Stimulated activated memory B cell treated with anti-CD40 and anti-IgM and Interleukin-4, amounts not matched to agents 10 μg/mL and 1 μg/mL and 100 μg/mL, for 72 hours (primary cell): ENCODE measurements at regions not wholly inside any gene's neighbourhood (a gene's known extent, or its start where the extent isn't known, plus 50 kb on each side); places are given as distances from the start of the nearest gene placed in this dataset.

Experiments
- ATAC-seq: fragments of 150-1000 bp; cut with Tn5 transposase; 2 replicates; pipeline ENCODE4 v1.10.0; 2021
- H3K27ac Mint-ChIP-seq: one replicate; pipeline ENCODE4 v1.8.0; 2022; ENCODE audit warnings: mild to moderate bottlenecking, mixed read lengths
- H3K27me3 Mint-ChIP-seq: one replicate; pipeline ENCODE4 v1.8.0; 2022; ENCODE audit warnings: mixed read lengths
- H3K36me3 Mint-ChIP-seq: one replicate; pipeline ENCODE4 v1.8.0; 2022; ENCODE audit warnings: mixed read lengths
- H3K4me1 Mint-ChIP-seq: one replicate; pipeline ENCODE4 v1.8.0; 2022; ENCODE audit warnings: mixed read lengths
- H3K4me3 Mint-ChIP-seq: one replicate; pipeline ENCODE4 v1.8.0; 2022; ENCODE audit warnings: mild to moderate bottlenecking, moderate library complexity, mixed read lengths
- H3K9me3 Mint-ChIP-seq: one replicate; pipeline ENCODE4 v1.8.0; 2022; ENCODE audit warnings: mixed read lengths

DNA sequence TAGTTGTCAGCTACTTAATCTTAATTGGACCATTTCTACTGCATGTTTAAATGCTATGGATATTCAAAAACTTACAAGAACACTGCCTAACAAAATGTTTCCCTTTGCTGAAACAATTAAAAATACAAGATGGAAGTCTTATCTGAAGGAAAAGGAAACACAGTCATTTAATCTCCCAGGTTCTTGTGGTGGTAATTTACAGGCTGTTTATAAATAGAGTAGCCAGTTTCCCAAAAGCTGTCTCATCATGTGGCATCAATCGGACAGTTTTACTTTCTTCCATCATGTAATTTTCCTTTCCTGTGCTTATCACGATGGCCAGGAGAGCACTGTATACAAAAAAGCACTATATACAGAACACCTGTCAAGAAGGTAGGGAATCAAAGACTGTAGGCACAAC lies 368.1 kb downstream of the ZEB2 start:
- Mint-ChIP-seq H3K27me3 (no peaks in the 10 kb centered on the region), H3K4me1 (no peaks in the 10 kb centered on the region), H3K4me3 (no peak overlapping the region), H3K36me3 (peaks cover 6% of the 10 kb centered on the region), H3K27ac (no peak overlapping the region), H3K9me3 (no peaks in the 10 kb centered on the region)
- no peak for ATAC-seq

DNA sequence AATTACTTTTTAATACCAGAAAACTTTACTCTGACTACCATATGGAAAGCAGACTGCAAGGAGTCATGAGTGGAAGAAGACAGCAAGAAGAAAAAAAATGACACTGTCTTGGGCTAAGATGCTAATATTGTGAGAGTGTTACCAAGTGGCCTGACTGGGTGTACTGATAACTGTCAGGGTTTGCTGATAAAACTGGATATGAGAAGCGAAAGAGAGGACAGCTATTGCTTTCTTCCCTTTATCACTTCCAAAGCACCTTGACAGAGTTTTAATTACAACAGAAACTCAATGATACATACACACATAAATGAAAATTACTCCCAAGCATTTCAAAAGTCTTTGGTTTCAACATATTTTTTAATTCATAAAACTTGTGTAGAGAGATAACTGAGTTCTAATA lies 368.5 kb downstream of the ZEB2 start:
- Mint-ChIP-seq H3K9me3 (no peaks in the 10 kb centered on the region), H3K4me3 (no peak overlapping the region), H3K4me1 (no peaks in the 10 kb centered on the region), H3K27me3 (no peaks in the 10 kb centered on the region), H3K27ac (no peak overlapping the region), H3K36me3 (peaks cover 6% of the 10 kb centered on the region)
- ATAC-seq, result no peak

DNA sequence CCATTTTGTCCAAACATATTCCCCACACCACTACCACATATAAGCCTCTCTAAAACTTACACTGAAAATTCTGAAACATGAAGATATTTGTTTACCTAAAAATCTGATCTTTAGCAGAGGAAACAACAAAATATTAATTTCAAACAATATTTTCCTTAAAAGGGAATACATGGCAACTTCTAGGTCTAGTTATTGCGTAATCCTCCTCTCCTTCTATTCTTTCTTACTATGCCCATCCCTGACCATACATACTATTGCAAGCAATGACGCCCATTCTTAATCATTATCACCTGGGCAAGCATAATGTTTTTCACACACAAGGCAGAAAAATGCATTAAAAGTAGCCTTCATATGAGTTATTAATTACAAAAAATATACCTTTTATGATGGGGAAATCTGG lies 372.6 kb downstream of the ZEB2 start:
- Mint-ChIP-seq H3K4me1 (peaks cover 8% of the 10 kb centered on the region), H3K27ac (no peak overlapping the region), H3K36me3 (peaks cover 6% of the 10 kb centered on the region), H3K9me3 (no peaks in the 10 kb centered on the region), H3K4me3 (no peak overlapping the region), H3K27me3 (no peaks in the 10 kb centered on the region)
- no peak for ATAC-seq

DNA sequence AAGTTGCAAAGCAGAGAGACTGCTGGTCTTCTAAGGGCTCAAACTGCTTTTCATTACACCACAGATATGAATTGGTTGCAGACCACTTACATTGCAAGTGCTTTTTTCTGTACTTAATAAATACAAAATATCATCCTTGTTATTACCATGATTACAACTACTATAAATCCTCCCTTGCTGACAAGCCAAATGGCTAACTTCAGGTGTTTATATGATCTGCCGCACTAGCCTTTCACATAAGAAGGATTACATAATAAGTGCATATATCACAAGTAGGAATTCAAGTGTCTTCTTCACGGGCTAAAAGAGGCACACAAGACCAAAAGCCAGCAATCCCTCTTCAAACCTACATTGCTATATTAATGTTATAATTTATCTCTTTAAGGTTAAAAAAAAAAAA lies 373.0 kb downstream of the ZEB2 start:
- ATAC-seq, result no peak
- H3K4me3 Mint-ChIP-seq, result no peak overlapping the region
- H3K27ac Mint-ChIP-seq, result no peak overlapping the region
- H3K36me3 Mint-ChIP-seq, result peaks cover 6% of the 10 kb centered on the region
- peaks cover 8% of the 10 kb centered on the region for H3K4me1 Mint-ChIP-seq
- no peaks in the 10 kb centered on the region for H3K27me3 Mint-ChIP-seq
- H3K9me3 Mint-ChIP-seq, result no peaks in the 10 kb centered on the region

DNA sequence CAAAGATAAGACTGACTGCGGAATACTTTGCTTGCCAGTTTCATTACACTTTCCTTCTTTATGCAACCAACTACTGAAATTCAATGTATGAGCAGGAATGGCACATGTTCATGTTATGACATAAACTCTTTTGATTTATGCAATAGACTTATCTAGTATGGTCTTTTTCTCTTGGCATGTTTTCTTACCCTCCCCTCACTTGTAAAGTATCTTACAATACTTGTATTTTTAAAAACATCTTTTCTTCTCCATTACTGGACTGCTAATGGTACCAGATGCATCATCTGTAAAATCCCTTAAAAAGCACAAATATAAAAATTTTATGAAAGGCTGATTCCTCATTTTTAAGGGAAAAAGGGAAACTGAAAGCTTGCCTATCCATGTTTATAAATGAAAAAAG lies 373.8 kb downstream of the ZEB2 start:
- Mint-ChIP-seq H3K27ac (no peak overlapping the region), H3K27me3 (no peaks in the 10 kb centered on the region), H3K4me3 (no peak overlapping the region), H3K9me3 (no peaks in the 10 kb centered on the region), H3K4me1 (peaks cover 8% of the 10 kb centered on the region), H3K36me3 (peaks cover 12% of the 10 kb centered on the region)
- no peak for ATAC-seq

DNA sequence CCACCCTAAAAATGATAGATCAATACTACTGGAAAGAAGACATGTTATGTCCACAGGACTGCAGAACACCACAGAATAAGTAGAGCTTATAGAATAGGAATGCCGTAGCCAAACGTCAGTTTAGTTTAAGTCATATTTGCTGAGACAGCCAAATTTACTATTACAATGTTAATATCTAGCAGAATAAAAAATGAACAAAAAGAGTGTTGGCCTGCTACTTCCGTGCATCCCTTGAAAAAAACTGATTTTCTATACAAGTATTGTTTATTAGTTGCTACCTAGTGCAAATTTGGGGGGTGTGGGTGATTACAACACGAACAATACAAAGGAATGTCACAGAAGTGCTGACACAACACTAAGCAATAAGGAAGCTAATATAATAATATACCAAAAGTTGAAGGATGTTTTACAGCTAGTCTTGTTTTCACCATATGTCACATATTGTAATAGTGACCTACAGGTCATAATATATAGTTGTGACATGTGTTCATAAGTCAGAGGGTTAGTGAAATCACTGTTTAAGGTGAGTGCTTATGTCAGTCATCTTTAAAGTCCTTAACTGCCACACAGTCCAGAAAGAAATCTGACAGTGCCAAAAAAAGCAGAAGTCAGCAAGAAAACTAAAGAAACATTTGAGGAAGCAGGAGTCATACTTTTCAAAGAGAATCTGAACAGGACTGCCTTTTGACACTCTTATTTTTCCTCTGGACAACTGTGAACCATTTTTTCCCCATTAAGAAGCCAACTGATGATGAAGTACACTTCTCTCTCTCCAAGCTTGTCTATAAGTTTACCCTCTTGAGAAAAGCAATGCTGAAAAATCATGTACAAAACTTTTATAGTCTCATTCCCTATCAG lies 376.4 kb downstream of the ZEB2 start:
- Mint-ChIP-seq H3K9me3 (no peaks in the 10 kb centered on the region), H3K4me1 (peaks cover 12% of the 10 kb centered on the region), H3K4me3 (no peak overlapping the region), H3K36me3 (peaks cover 10% of the 10 kb centered on the region), H3K27me3 (no peaks in the 10 kb centered on the region), H3K27ac (no peak overlapping the region)
- peak; percentile 51 for ATAC-seq

DNA sequence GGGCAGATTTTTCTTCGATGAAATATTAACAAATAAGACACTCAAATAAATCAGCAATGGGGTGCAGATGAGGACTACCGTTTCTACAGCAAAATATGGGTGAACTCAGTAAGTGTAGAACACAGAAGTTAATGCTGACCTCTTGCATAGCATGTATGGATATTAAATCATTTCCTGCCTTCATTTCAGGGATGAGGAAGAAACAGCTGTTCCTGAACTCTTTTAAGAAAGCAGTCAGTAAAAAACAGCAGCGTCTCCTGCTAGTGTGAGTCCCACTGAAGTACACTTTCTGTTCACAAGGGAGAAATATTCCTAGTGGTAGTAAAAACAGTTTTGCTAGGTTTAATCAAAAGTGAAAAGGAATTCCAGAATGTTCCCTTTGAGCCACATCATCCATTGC lies 379.0 kb downstream of the ZEB2 start:
- H3K4me3 Mint-ChIP-seq, result no peak overlapping the region

DNA sequence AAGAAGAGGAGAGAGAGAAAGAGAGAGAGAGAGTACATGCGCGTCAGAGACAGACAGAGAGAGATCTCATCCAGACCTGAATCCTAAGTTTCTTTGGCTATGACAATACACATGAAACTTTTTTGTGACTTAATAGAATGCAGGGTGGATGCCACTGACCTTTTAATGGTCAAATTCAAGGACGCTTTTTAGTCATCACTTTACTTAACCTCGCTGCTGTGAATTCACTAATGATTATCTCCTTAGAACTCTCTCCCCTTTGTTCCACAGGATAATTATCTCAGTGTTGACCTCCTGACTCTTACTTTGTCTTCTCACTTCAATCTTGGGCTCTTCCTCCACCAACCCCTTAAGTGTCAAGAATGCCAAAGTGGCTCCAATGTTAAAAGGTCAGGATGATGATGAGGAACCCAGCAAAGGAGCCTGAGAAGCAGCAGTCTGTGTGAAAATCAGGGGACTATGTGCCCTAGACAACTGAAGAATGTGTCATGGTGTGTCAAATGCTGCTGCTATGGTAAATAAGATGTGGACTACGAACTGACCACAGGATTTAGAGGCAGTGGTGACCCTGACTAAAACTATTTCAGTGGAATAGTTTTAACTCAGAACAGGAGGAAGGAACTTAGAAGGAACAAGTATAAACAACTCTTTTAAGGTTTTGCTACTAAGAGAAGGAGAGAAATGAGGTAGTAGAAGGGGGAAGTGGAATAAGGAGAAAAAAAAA lies 382.1 kb downstream of the ZEB2 start:
- no peaks in the 10 kb centered on the region for H3K9me3 Mint-ChIP-seq
- no peak overlapping the region for H3K4me3 Mint-ChIP-seq
- H3K27ac Mint-ChIP-seq, result peak overlapping the region; percentile 38
- peaks cover 17% of the 10 kb centered on the region for H3K4me1 Mint-ChIP-seq
- peaks cover 42% of the 10 kb centered on the region for H3K36me3 Mint-ChIP-seq
- peak; percentile 66 for ATAC-seq
- H3K27me3 Mint-ChIP-seq, result no peaks in the 10 kb centered on the region

More for the DNA sequence above, 379.0 kb downstream of the ZEB2 start:
- H3K27me3 Mint-ChIP-seq, result no peaks in the 10 kb centered on the region
- no peak overlapping the region for H3K27ac Mint-ChIP-seq
- peaks cover 35% of the 10 kb centered on the region for H3K36me3 Mint-ChIP-seq
- H3K4me1 Mint-ChIP-seq, result peaks cover 25% of the 10 kb centered on the region
- ATAC-seq, result no peak
- no peaks in the 10 kb centered on the region for H3K9me3 Mint-ChIP-seq

DNA sequence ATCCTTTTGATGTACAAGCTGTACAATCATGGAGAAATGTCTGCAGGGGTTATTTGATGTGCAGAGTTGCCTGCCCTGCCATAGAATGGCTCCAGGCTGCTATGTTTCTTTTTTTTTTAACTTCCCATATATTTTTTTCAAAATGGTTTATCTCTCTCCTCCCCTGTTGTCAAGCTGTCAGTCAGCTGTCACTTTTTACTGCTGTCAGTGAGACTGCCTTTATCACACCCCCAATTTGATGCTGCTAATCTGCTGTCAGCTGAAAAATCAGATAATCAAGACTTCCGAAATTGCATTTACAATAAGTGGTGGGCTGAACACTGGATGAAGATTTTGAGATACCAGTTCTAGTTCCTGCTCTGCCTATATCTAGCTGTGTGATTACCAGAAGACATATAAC lies 382.6 kb downstream of the ZEB2 start:
- peak overlapping the region; percentile 38 for H3K27ac Mint-ChIP-seq
- H3K36me3 Mint-ChIP-seq, result peaks cover 42% of the 10 kb centered on the region
- H3K4me3 Mint-ChIP-seq, result no peak overlapping the region
- H3K27me3 Mint-ChIP-seq, result no peaks in the 10 kb centered on the region
- no peak for ATAC-seq
- peaks cover 17% of the 10 kb centered on the region for H3K4me1 Mint-ChIP-seq
- no peaks in the 10 kb centered on the region for H3K9me3 Mint-ChIP-seq

DNA sequence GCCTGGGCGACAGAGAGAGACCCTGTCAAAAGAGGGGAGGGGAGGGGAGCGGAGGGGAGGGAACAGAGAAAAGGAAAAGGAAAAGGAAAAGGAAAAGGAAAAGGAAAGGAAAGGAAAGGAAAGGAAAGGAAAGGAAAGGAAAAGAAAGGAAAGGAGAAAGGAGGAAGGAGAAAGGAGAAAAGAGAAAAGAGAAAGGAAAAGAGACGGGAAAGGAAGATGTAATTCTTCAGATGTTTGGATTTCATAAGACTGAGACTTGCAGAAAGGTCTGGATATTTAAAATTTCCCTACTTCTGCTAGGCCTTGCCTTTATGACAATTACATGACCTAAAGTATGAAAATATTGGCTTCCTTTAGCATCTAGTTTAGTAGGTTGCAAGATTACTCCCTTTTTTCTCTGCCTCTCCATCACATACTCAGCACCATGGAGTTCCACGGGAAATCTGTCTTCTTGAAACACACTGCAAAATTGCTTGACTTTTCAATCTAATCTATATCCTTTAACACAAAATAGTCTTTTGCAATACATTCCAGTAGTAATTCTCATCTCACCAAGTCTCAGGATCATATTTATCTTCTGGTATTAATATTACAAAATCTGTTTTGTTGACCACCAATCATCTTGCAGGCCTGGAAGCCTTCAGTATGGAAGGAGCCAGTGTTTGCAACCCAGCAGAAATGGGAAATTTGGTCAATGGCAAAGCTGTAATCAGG lies 383.5 kb downstream of the ZEB2 start:
- Mint-ChIP-seq H3K4me1 (peaks cover 17% of the 10 kb centered on the region), H3K27me3 (no peaks in the 10 kb centered on the region), H3K36me3 (peaks cover 41% of the 10 kb centered on the region), H3K4me3 (no peak overlapping the region), H3K27ac (no peak overlapping the region), H3K9me3 (no peaks in the 10 kb centered on the region)
- no peak for ATAC-seq

DNA sequence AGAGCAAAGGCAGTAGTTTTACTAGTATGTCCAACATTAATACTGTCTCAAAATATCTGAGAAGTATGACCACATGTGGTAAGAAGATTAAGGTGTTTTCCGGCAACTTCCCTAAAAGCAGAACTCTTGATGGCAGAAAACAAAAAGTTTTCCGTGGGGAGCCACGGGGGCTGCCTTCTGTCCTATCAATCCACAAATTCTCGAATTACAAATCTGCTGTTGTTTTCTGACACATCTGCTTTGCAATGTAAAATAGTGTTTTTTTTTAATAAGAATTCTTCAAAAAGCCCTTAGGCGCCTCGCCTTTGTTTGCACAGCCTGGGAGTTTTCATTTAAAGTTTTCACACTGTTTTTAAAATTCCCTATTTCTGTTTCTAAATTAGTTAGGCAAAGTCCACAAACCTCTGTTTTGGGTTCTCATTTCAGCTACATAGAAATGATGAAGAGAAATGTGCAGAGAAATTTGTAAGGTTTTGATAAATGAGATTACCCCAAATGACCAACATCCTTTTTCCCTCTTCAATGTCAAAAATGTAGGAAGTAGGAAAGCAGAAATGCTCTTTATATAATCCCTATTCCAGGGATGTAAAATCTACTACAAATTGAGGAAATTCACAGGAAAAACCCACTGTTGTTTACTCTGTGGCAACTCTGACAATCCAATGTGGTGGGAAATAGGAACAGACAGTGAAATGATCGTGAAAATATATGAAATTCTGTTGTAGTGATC lies 385.8 kb downstream of the ZEB2 start:
- Mint-ChIP-seq H3K36me3 (peaks cover 45% of the 10 kb centered on the region), H3K9me3 (no peaks in the 10 kb centered on the region), H3K4me1 (peaks cover 17% of the 10 kb centered on the region), H3K4me3 (no peak overlapping the region), H3K27me3 (no peaks in the 10 kb centered on the region), H3K27ac (no peak overlapping the region)
- no peak for ATAC-seq

DNA sequence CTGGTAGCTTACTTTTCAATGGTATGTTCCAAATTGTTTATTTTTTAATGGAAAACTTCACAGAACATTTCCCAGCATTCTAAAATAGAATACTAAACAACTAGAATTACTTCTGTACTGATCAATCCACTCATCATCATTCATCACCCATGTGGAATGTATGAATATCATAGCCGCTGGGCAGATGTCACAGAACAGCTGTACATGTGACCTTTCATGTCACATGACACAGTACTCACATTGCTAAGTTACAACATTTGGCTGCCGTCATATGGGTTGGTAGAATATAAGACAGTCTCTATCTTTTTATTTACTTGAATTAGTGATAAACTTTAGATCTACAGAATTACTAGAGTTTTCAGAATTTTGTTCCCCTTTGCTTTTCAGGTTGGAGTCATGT lies 387.6 kb downstream of the ZEB2 start:
- Mint-ChIP-seq H3K4me3 (no peak overlapping the region), H3K27ac (no peak overlapping the region), H3K9me3 (no peaks in the 10 kb centered on the region), H3K36me3 (peaks cover 39% of the 10 kb centered on the region), H3K27me3 (no peaks in the 10 kb centered on the region), H3K4me1 (peaks cover 2% of the 10 kb centered on the region)
- ATAC-seq, result no peak

DNA sequence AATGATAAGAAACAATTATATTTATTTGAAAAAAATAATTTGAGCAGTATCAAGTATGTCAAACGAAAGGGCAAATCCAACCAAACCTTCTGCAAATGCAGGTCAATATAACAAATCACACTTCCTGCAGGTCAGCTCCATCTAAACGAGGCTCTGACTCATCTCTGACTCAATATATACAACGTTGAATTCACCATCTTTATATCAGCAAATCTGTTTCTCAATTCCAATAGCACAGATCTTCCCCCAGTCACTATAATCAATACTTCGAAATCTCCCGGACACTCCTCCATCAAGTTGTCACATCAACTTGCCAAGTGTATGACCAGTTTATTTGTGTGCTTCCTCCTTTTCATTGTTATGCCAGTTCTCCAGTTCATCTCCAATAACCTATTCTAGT lies 388.9 kb downstream of the ZEB2 start:
- H3K9me3 Mint-ChIP-seq, result no peaks in the 10 kb centered on the region
- H3K36me3 Mint-ChIP-seq, result peaks cover 36% of the 10 kb centered on the region
- ATAC-seq, result no peak
- no peak overlapping the region for H3K27ac Mint-ChIP-seq
- no peak overlapping the region for H3K4me3 Mint-ChIP-seq
- H3K27me3 Mint-ChIP-seq, result no peaks in the 10 kb centered on the region
- no peaks in the 10 kb centered on the region for H3K4me1 Mint-ChIP-seq

DNA sequence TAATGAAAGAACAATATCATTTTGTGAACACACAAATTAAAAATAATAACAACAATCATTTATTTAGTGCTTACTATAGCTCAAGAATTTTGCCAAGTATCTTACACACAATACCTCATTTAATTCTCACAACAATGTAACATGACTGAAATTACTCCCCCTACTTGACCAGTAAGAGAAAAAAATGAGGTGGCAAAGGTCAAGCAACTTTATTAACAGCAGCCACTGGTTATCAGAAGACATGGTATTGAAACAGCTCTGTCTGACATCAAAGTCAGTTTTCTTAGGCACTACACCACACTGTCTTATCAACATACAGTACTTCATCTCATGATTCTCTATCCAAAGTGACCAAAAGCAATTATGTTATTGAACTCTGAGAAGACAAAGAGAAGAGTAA lies 389.4 kb downstream of the ZEB2 start:
- Mint-ChIP-seq H3K9me3 (peaks cover 2% of the 10 kb centered on the region), H3K4me1 (no peaks in the 10 kb centered on the region), H3K27me3 (no peaks in the 10 kb centered on the region), H3K27ac (no peak overlapping the region), H3K4me3 (no peak overlapping the region), H3K36me3 (peaks cover 37% of the 10 kb centered on the region)
- no peak for ATAC-seq

DNA sequence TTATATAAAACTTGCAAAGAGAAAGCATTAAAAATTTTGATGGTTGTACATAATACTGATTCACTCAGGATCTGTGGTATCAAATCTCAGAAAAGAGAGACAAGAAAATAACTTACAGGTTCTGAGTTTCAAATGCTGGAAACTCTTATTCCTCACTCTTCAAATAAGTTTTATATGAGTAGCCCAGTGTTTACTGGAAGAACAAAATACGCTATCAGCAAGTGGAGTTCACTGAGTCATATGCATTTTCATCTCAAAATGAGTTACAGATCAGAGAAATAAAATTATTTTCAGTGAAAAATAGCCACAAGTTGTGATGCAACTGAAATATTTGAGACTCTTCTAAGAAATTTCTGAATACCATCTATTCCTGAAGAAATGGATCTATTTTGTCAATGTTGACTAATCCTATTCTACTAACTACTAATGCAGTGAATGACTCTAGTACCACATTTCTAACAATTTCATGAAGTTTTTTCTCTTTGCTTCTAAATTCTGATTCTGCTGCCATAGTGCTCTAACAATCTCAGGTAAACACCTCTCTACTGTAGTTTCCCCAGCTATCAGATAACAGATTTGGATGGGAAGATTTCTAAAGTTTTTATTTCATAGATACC lies 391.7 kb downstream of the ZEB2 start:
- Mint-ChIP-seq H3K36me3 (peaks cover 38% of the 10 kb centered on the region), H3K4me1 (no peaks in the 10 kb centered on the region), H3K27me3 (no peaks in the 10 kb centered on the region), H3K9me3 (peaks cover 2% of the 10 kb centered on the region), H3K27ac (no peak overlapping the region), H3K4me3 (no peak overlapping the region)
- ATAC-seq, result no peak
